ENCODE measurements at regions not wholly inside any gene's neighbourhood (a gene's known extent, or its start where the extent isn't known, plus 50 kb on each side); places are given as distances from the start of the nearest gene placed in this dataset.

GRCh38 chr7:84512055-84512454 lies 317.5 kb upstream of the SEMA3A start:
- no peak for TF ChIP-seq CTCF (IDR thresholded peaks at IDR 0.05)
- TF ChIP-seq EZH2 (IDR thresholded peaks at IDR 0.05): no peak
- no peak for TF ChIP-seq EZH2phosphoT487 (IDR thresholded peaks at IDR 0.05)

Data from neural progenitor cell (in vitro differentiated cells).